ENCODE measurements at regions not wholly inside any gene's neighbourhood (a gene's known extent, or its start where the extent isn't known, plus 50 kb on each side); places are given as distances from the start of the nearest gene placed in this dataset.

- TF ChIP-seq ZFP3 (CRISPR knock-in tag; IDR thresholded peaks at IDR 0.05) = no peak
- TF ChIP-seq ZC3H10 (CRISPR knock-in tag; IDR thresholded peaks at IDR 0.05) = no peak
- no peak for TF ChIP-seq GLIS3 (CRISPR knock-in tag; IDR thresholded peaks at IDR 0.05)
- no peak for TF ChIP-seq PPARA (CRISPR knock-in tag; IDR thresholded peaks at IDR 0.05; ENCODE audit: borderline replicate concordance)
- TF ChIP-seq ZNF8 (CRISPR knock-in tag; IDR thresholded peaks at IDR 0.05) = no peak
- no peak for TF ChIP-seq ISL1 (CRISPR knock-in tag; IDR thresholded peaks at IDR 0.05)
- no peak for TF ChIP-seq TSHZ2 (CRISPR knock-in tag; IDR thresholded peaks at IDR 0.05)
Observed at GRCh38 chr3:22916933-22917332, 286.2 kb upstream of the UBE2E2 start.

Measured in SK-N-SH treated with all-trans-retinoic acid at 6 μM for 48 hours (cell line).